ENCODE measurements at regions not wholly inside any gene's neighbourhood (a gene's known extent, or its start where the extent isn't known, plus 50 kb on each side); places are given as distances from the start of the nearest gene placed in this dataset.
A peak's percentile ranks its signal among the peaks of the same experiment; 100 is the strongest.

GRCh38 chr2:33777786-33778185, 178.7 kb upstream of the FAM98A start:
- no peak for DNase-seq (ENCODE audit: low read depth)

- no peak for DNase-seq (ENCODE audit: low read depth)
These were observed 176.2 kb upstream of the FAM98A start for GRCh38 chr2:33775306-33775705.

- no peak for DNase-seq (ENCODE audit: low read depth)
These were observed 170.9 kb upstream of the FAM98A start for GRCh38 chr2:33770023-33770422.

GRCh38 chr2:33766175-33766574, 167.1 kb upstream of the FAM98A start:
- DNase-seq (ENCODE audit: low read depth): no peak

GRCh38 chr2:33765122-33765521, 166.0 kb upstream of the FAM98A start:
- DNase-seq (ENCODE audit: low read depth): peak; percentile 20

GRCh38 chr2:33764551-33764950, 165.5 kb upstream of the FAM98A start:
- DNase-seq (ENCODE audit: low read depth): no peak

GRCh38 chr2:33763671-33764310, 164.7 kb upstream of the FAM98A start:
- DNase-seq (ENCODE audit: low read depth): no peak

GRCh38 chr2:33762636-33763035, 163.5 kb upstream of the FAM98A start:
- no peak for DNase-seq (ENCODE audit: low read depth)

- no peak for DNase-seq (ENCODE audit: low read depth)
These were observed 147.2 kb upstream of the FAM98A start for GRCh38 chr2:33746208-33746800.

GRCh38 chr2:33735096-33735495, 136.0 kb upstream of the FAM98A start:
- no peak for DNase-seq (ENCODE audit: low read depth)

GRCh38 chr2:33730804-33731203, 131.7 kb upstream of the FAM98A start:
- DNase-seq (ENCODE audit: low read depth): no peak

- no peak for DNase-seq (ENCODE audit: low read depth)
These were observed 131.1 kb upstream of the FAM98A start for GRCh38 chr2:33730193-33730592.

- no peak for DNase-seq (ENCODE audit: low read depth)
These were observed 130.3 kb upstream of the FAM98A start for GRCh38 chr2:33729353-33729752.

GRCh38 chr2:33728106-33728505, 129.0 kb upstream of the FAM98A start:
- DNase-seq (ENCODE audit: low read depth): no peak

GRCh38 chr2:33727361-33728032, 128.4 kb upstream of the FAM98A start:
- no peak for DNase-seq (ENCODE audit: low read depth)

- no peak for DNase-seq (ENCODE audit: low read depth)
These were observed 127.3 kb upstream of the FAM98A start for GRCh38 chr2:33726415-33726814.

- DNase-seq (ENCODE audit: low read depth): no peak
These were observed 124.2 kb upstream of the FAM98A start for GRCh38 chr2:33723329-33723728.

GRCh38 chr2:33719067-33719466, 120.0 kb upstream of the FAM98A start:
- no peak for DNase-seq (ENCODE audit: low read depth)

GRCh38 chr2:33712674-33713073, 113.6 kb upstream of the FAM98A start:
- DNase-seq (ENCODE audit: low read depth): no peak

- no peak for DNase-seq (ENCODE audit: low read depth)
These were observed 110.9 kb upstream of the FAM98A start for GRCh38 chr2:33709951-33710350.

- DNase-seq (ENCODE audit: low read depth): no peak
These were observed 108.2 kb upstream of the FAM98A start for GRCh38 chr2:33707312-33707711.

- DNase-seq (ENCODE audit: low read depth): no peak
These were observed 107.3 kb upstream of the FAM98A start for GRCh38 chr2:33706410-33706809.

GRCh38 chr2:33704406-33704855, 105.3 kb upstream of the FAM98A start:
- no peak for DNase-seq (ENCODE audit: low read depth)

- no peak for DNase-seq (ENCODE audit: low read depth)
These were observed 97.1 kb upstream of the FAM98A start for GRCh38 chr2:33696234-33696633.
